ENCODE measurements at regions not wholly inside any gene's neighbourhood (a gene's known extent, or its start where the extent isn't known, plus 50 kb on each side); places are given as distances from the start of the nearest gene placed in this dataset.

DNA sequence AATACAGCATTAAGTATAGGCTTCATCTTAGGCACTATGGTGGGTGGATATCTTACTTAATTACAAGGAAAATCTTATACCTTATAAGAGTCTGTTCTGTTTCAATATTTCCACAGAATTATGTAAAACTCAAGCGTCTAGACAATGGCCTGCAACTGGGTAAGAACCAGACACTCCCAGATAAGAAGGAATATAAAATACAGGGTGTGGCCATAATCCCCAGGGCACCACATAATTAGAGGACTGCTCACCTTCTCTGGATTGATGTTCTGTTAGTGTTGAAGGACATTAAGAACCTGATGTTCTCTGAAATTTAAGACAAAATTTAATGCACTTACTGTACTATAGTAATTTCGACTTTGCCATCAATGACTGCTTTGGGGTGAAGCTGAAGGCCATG lies 198.2 kb upstream of the ARSJ start:
- no peak for DNase-seq (ENCODE audit: low read depth in 3 of 3)

DNA sequence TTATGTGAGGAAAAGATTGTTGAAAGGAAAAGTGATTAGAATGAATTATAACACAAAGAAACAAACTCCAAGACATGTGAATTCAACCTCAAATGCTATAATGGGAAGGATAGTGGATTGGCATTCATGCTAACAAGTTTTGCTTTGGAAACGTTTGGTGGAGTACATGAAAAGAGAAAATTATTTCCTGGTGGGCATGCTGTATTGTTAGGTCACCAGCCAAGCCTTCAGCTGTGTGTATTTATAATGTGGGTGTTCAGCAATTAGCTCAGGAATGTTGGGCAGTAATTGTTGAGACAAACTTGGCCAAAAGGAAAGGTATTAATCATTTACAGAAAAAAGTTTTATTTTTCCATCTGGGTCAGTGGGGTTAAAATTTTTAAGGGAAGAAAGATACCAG lies 198.9 kb upstream of the ARSJ start:
- no peak for DNase-seq (ENCODE audit: low read depth in 3 of 3)

DNA sequence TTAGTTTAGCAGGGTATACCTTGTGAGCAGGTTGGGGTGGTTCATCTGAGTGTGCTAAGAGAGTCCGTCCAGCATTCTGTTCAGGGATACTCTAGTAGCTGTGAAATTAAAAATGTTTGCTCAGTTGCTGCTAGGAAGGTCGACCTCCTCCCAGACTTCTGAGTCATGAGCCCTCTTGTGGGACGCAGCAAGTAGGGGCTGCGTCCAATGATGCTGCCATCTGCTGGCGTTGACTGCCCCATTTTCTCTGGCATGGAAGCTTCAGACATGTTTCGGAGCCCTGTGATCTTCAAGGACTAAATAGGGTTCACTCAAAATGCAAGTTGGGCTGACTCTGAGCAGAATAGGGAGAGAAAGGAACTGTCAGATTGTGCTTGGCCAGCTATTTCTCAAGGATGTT lies 201.0 kb upstream of the ARSJ start:
- peak; percentile 3 to 26 (median 5) for DNase-seq (ENCODE audit: low read depth in 3 of 3)

DNA sequence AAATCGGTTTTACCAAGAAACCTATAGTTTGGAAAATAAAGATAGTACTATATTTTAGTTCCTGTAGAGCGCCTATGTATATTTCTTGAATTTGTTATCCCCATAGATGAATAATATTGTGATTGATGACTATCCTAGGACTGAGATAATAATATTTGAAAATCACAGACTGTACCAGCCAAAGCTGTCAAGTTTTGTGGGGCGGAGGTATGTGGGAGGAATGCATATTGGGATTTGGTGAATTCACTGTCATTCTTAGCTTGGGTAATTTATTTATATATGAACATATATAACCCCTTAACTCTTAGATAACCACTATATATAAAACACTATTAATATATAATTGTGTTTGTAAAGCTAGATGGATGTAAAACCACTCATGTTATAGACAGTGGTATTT lies 205.5 kb upstream of the ARSJ start:
- no peak for DNase-seq (ENCODE audit: low read depth in 3 of 3)

DNA sequence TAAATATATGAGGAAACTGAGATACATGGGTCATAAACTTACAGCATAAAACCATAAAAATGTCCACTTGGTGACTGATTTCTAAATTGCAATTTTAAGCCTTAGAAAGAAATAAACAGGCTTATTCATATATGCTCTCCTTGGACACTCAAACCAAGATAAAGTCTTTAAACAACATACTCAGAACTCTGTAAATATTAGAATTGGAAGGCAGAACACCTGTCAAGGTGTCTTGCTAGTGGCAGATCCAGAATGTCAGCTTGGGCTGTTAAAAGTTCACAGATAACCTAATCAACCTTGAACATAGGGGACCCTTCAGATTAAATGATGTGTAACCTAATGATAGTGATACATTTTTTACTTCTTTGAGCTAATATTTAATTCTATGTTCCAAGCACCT lies 208.1 kb upstream of the ARSJ start:
- DNase-seq (ENCODE audit: low read depth in 3 of 3), result no peak

DNA sequence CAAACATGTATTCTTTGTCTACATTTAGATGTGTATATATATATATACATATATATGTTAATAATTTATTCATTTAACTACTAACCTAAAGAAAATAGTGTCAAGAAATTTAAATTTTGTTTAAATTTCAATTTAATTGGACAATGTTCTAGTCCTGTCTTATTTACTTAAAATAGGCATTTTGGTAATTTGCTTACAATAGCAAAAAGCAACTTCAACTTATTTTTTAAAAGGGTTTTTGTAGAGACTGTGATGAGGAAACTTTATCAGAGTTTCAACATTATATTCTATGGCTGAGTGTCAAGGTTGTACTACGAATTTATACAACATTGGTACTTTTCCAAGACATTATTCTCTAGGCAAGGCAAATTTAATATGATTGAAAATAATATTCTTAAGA lies 212.0 kb upstream of the ARSJ start:
- DNase-seq (ENCODE audit: low read depth in 3 of 3), result no peak

DNA sequence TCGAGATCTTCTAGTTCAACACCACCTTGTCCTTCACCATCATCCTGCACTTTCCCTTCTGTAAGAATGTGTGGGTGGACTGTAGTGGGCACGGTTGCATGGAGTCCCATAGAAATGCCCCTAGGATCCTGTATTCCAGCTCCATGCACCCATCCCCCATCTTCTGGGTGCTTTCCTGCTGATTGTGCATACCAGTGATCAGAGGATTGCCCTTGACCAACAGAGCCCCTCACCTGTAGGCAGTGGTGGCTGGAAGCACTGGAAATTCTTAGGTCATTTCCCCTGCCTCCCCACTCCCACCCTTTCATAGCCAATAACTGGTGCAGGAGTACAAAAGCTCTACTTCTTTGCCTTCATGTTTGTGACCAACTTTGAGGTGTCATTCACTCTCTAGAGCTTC lies 213.4 kb upstream of the ARSJ start:
- no peak for DNase-seq (ENCODE audit: low read depth in 3 of 3)

DNA sequence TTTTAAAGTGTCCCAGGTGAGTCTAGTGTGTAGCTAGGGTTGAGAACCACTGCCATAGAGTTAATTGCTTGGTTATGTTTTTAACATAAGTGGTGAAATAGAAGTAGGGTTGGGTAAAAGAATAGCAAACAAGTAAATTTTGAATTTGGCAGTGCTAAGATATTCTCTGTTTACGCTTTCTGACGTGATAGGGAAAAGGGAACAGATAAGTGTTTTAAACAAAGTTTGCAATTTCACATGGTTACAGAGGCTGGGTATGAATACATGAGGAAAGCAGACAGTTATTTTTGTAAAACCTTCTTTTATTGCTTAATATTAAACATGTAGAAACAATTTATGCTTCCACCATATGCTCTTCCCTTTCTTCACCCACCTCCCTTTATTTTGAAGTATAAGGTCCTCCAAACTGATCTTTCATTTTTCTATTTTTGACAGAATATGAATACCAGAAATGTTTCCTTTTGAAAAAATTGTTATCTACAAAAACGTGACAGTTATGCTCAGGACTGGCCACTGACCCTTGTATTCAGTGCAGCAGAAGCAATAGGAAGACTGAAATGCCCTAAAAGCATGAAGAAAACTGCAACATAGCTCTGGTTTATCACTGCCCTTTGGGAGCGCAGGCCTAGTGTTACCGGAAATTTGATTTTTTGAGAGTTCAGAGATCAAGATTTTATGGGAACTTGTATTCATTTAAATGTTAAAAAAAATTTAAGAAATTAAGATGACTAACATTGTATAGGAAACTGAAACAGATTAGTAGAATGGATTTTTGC lies 214.4 kb upstream of the ARSJ start:
- no peak for DNase-seq (ENCODE audit: low read depth in 3 of 3)

DNA sequence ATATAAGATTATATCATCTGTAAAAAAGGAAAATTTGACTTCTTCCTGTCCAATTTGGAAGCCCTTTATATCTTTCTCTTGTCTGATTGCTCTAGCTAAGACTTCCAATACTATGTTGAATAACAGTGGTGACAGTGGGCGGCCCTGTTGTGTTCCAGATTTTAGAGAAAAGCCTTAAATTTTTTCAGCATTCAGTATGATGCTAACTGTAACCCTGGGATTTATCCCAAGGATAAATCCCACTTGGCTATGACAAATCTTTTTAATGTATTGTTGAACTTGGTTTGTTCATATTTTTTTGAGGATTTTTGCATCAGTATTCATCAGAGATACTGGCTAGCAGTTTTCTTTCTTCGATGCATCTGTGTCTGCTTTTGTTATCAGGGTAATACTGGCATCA lies 217.2 kb upstream of the ARSJ start:
- no peak for DNase-seq (ENCODE audit: low read depth in 3 of 3)

DNA sequence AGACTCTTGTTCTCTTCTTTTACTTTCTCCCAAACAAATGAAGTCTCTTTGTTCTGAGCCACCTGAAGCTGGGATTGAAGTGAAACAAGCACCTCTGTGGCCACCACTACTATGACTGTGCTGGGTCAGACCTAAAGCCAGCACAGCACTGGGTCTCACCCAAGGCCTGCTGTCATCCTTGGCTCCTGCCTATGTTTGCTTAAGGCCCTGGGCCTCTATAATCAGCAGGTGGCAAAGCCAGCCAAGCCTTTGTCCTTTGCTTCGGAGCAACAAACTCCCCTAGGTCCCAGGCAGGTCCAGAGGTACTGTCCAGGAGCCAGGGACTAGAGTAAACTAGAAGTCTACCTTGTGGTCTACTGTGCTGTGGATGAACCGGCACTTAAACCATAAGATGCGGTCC lies 220.6 kb upstream of the ARSJ start:
- no peak for DNase-seq (ENCODE audit: low read depth in 3 of 3)

DNA sequence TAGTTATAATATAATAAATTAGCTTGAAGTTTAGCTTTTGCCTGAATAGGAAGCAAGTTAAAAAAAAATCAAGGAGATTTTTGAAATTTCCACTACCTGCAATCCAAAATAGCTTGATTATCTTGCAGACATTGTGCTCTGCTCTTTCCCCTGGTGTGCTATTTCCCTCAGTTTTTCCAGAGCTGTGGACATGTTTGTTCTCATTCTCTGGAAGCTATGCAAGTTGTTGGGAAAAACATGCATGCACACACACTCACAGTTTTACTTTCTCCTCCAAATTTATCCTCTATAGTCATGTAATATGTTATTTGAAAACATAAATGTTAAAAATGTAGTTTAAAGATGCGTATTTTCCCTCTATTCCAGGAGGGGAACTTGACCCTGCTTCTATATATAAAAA lies 225.8 kb upstream of the ARSJ start:
- DNase-seq (ENCODE audit: low read depth in 3 of 3), result no peak

DNA sequence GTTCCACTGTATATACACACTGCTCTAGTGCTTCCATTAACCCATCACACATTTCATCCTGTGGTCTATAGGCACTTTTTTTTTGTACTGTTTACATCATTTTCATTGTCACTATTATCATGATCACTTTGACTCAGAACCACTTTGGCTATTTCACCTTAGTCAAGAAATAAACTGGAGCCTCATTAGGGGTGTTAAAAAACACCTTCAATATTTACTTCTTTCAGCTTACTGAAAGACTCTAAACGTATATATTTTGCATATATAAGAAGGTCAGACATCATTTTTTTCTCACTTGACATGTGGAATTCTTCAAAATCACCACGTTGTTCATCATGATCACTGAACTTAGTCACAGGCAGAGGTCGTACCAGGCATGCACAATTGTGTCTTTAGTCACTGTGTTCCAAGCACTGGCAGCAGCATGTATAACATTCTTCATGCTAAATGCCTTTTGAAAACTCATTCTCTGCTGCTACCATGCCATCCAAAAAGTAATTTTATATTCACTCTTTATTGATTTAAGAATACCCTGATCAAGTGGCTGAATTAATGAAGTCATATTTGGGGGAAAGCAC lies 229.2 kb upstream of the ARSJ start:
- DNase-seq (ENCODE audit: low read depth in 3 of 3), result no peak

DNA sequence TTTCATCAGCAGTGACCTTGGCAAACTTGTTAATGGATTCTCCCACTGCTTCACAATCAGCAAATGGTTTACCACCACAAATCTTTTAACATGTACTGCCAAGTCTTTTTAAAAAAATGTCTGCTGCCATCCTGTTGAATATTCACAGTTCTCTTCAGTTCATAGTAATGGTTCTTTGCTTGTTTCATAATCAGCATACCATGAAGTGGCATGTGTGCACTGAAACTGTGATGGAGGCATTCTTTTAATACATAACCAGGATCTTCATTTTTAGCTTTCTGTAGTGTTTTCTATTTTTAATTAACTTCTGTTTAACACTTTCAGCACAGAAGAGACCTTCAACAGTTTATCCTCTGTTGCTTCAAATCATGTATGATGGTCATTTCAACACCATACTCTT lies 230.1 kb upstream of the ARSJ start:
- no peak for DNase-seq (ENCODE audit: low read depth in 3 of 3)

DNA sequence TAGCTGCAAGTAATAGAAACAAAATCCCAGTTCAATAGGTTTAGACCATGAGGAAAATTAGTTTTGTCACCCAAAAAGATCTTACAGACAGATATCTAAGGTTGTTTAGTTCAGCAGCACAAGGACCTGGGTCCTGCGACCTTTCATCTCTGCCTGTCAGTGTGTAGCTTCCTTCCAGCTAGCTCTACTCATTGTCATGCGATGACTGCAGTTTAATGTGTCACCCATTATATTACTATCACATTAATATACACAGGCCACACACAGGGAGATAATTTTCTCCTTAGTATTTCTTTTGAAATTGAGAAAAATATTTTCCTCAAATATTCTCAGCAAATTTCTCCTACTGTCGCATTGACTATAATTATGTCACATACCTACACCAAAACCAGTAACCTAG lies 232.1 kb upstream of the ARSJ start:
- DNase-seq (ENCODE audit: low read depth in 3 of 3), result no peak

DNA sequence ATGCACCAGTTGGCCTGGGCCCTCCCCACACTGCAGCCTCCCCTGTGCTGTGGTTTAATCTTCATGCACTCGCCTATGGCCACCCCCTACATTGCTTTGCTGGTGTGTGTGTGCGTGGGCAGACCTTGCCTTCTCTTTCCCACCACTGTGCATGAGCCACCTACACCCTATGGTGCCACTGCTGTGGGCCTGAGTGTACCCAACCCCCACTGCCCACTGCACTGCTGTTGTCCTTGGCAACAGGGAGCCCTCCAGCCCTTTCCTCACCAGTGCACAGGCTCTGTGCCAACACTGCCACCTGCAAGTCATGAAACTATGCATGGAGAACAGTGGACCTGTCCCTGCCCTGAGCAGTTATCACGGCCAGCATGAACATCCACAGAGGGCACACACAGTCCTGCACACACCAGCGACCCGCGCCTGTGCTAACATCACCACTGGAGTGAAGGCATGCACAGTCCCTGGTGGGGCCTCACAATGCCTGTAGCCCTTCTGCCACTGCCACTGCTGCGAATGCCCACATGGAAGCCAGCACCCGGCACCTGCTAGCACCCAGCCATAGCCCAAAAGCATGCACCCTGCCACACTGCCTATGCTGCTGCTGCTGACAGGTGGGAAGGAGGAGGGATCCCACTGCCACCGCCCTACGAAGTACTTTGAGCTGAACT lies 237.8 kb upstream of the ARSJ start:
- no peak for DNase-seq (ENCODE audit: low read depth in 3 of 3)

DNA sequence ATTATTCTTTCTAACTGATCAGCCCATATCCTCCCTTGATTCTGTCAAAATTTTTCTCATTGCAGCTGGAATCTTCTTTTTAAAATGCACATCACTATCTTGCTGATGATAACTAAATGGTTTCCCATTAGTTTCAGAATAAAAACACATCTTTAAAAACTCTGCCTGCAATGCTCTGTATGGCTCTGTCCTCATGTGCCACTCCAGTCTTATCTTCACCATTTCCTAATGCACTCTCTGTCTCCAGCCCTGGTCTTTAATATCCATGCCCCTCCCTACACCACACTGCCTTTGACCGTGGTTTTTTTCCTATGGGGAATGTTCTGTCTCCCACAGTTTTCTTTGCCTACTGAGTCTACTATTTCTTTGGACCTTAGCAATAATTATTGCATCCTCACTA lies 244.1 kb upstream of the ARSJ start:
- DNase-seq (ENCODE audit: low read depth in 3 of 3), result no peak

DNA sequence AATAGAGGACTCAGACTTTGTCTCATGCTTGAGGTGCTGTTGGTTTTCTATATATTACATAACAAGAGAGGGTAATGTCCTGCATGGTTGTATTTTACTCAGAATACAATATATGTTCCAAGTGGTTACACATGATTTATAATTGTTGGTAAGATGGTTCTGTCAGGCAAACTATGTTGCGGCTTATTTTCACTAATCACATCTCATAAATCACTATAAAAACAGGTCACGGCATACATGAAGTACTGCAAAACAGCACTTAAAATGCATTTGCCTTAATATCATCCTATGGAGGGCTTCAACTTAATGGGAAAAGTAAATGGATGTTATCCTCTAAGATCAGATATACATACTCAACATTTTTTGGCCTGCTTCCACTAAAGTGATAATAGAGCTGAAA lies 246.0 kb upstream of the ARSJ start:
- DNase-seq (ENCODE audit: low read depth in 3 of 3), result no peak

DNA sequence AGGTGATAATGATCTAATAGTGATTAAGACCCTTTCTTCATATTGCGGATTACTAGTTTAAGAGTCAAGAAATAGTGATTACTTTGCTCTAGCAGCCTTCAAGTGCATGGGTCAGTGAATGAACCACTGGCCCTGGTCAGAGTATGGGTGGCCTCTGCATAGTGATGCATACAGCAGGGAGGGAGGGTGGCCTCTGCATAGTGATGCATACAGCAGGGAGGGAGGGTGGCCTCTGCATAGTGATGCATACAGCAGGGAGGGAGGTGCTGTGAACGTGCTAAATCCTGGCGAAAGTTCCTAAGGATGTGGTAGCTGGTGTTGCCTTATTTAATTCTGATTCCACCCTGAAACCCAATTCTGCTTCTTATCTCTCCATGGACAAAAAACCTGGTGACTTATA lies 246.7 kb upstream of the ARSJ start:
- no peak for DNase-seq (ENCODE audit: low read depth in 3 of 3)

DNA sequence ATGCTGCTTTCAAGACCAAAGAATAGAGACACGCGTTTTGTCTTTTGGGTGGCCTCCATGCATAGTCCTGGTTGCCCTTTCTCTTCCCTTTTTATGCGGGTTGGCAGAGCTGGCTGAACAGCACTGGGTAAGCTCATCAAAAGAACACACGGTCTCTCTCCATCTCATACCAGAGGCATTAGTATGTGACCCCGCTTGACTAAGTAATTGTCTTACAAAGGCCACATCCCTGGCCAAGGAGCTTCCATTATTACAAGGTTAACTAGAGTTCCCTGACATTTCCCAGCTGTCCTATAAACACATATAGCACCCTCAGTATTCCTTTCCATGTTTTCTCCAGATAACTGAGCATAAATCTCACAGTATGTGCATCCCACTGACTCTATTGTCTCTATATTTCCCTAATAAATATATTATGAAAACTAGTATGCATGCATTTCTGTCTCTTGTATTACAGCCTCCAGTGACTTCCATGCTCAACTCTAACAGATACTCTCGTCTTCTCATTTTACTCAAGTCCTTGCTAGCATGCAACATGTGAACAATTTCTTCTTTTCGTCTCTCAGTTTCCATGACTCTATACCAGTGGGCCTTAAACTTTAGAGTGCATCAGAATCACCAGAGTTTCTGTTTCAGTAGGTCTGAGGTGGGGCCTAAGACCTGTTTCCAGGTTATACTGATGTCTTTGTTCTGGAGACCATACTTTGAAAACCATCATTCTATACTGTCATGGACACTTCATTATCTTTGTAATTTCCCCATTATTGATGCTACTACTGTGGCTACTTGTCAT lies 247.7 kb upstream of the ARSJ start:
- no peak for DNase-seq (ENCODE audit: low read depth in 3 of 3)

DNA sequence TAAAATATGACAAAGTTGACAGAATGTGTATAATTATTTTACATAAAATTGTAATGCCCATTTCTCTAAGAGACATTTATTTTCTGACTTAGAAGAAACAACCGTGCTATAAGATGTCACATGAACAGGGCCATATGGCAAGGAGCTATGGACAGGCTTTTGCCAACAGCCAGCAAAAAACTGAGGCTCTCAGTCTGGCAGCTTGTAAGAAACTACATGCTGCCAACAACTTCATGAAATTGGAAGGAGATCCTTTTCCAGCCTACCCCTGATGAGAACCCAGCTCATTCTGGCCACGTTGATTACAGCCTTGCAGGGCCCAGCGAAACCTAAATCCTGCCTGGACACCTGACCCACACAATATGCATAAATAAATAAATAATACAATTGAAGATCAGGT lies 250.3 kb upstream of the ARSJ start:
- no peak for DNase-seq (ENCODE audit: low read depth in 3 of 3)

DNA sequence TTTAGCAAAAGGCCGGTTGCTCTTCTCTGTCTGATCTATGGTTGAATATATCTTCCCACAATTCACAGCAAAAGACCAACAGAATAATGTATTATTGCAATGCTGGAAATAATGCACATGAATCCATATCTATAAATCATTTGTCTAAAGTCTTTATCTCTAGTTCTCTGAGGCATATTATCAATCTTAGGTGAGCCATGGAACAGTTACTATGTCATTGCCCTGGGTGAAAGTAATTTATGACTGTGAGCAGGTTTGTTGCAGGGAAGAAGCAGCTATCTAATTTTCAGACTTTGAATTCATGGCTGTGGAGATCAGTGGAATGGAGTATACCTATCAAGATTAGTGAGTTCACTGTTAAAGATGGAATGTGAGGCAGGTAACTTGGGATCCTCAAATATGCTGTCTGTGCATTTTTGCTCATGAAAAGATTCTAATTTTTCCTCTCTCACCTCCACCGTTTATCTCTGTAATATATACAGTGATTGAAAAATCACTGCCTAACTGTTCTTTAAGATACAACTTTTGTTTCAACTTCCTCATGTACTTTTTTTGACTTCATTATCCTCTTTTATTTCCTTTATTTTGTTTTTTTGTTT lies 256.8 kb upstream of the ARSJ start:
- DNase-seq (ENCODE audit: low read depth in 3 of 3), result no peak

DNA sequence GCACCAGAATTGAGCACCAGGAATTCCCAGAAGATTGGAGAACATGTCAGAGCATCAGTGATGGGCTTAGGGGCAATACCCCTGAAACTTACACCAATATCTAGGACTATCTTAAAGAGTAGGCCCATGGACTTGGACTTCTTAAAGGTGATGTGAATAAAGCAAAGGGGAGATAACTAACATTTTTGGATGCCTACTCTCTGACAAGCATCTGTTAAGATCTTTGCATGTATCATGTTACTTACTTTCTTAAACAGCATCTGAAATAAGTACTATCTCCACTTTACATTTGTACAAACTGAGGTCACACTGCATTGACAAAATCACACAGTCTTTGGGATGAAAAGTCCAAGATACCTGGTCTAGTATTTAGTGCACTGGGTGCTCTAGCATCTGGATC lies 258.6 kb upstream of the ARSJ start:
- no peak for DNase-seq (ENCODE audit: low read depth in 3 of 3)
